ENCODE measurements at regions not wholly inside any gene's neighbourhood (a gene's known extent, or its start where the extent isn't known, plus 50 kb on each side); places are given as distances from the start of the nearest gene placed in this dataset.
A peak's percentile ranks its signal among the peaks of the same experiment; 100 is the strongest.
"Not testable (repeated sequence)": the region's sequence is repeated elsewhere in the genome, so short reads cannot be mapped to it uniquely, and the experiment has no call there.

DNA sequence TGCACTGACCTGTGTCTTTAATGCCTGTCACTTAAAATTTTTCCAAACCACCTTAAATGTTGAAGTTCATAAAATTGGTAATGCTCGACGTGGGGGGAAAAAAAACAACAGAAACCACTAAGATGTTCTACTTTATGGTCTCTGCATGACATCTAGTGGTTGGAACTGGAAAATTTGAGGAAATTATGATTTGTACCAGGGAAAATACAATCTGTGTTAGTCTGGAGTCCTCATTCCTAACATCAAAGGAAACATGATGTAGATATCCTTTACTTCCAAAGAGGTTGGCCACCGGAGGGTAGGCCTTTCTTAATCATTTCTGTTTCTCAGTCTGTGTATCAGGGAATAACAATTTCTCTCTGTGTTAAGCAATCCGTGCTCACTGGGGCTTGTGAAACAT, 941.0 kb downstream of the LTN1 start:
- H3K27me3 ChIP-seq; H3K4me3 ChIP-seq; H3K36me3 ChIP-seq; intact Hi-C loops (cut with DNase I; ENCODE audit: low total_unique reads); H3K4me1 ChIP-seq; H3K9me3 ChIP-seq: not testable (repeated sequence)
- peak in 1 of 2 donors; percentile 33 for DNase-seq
- peak overlapping the region; percentile 28 to 45 for H3K27ac ChIP-seq
- peak; percentile 64 to 85 (median 76) for TF ChIP-seq CTCF (IDR thresholded peaks at IDR 0.05)

- not testable (repeated sequence) for H3K27ac ChIP-seq
Measured at GRCh38 chr21:28035692-28036091, 957.0 kb downstream of the LTN1 start.

GRCh38 chr21:28034916-28035315, 957.8 kb downstream of the LTN1 start:
- H3K9me3 ChIP-seq; DNase-seq; H3K27ac ChIP-seq; H3K36me3 ChIP-seq; H3K4me1 ChIP-seq; intact Hi-C loops (cut with DNase I; ENCODE audit: low total_unique reads); H3K4me3 ChIP-seq; H3K27me3 ChIP-seq: not testable (repeated sequence)

More at GRCh38 chr21:28035692-28036091, 957.0 kb downstream of the LTN1 start:
- H3K4me1 ChIP-seq; intact Hi-C loops (cut with DNase I; ENCODE audit: low total_unique reads); H3K27me3 ChIP-seq; DNase-seq; H3K9me3 ChIP-seq; H3K4me3 ChIP-seq; H3K36me3 ChIP-seq: not testable (repeated sequence)

DNA sequence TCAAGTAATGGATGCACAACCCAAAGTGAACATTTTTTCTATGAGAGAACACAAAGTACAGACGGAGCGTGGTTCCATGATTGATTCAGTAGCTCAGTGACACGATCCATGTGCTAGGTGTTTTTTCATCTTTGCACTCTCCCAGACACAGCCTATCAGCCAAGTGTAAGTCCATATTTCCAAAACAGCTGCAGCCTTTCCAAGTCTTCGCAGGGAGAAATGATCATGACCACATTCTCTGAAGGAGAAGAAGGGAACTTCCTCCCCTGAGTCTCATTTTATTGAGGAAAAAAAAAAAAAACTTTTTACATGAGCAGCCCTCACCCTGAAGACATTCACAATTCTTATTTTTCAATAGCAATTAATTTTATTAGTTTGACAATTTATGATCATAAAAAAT, 958.3 kb downstream of the LTN1 start:
- DNase-seq, result not testable (repeated sequence)

DNA sequence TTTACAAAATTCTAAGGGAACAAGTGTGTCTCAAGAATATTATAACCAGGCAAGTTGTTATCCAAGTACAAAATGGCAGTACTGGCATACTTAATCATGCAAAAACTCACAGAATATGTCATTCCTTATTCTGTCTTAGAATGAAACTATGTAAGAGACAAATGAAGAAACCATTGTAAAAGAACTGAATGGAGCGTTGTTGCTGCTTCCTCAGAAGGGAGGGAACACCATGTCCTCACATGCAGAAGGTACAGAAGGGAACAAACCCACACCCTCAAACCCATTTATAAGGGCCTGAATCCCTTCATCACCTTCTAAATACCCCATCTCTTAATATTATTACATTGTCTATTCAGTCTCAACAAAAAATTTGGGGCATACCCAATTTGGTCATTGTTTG, 960.0 kb downstream of the LTN1 start:
- H3K9me3 ChIP-seq; H3K4me1 ChIP-seq; H3K27me3 ChIP-seq; H3K4me3 ChIP-seq; intact Hi-C loops (cut with DNase I; ENCODE audit: low total_unique reads); DNase-seq; H3K36me3 ChIP-seq; H3K27ac ChIP-seq: not testable (repeated sequence)

More for the DNA sequence above, 958.3 kb downstream of the LTN1 start:
- H3K27me3 ChIP-seq; H3K4me3 ChIP-seq; H3K4me1 ChIP-seq; H3K9me3 ChIP-seq; H3K27ac ChIP-seq; H3K36me3 ChIP-seq; intact Hi-C loops (cut with DNase I; ENCODE audit: low total_unique reads): not testable (repeated sequence)

DNA sequence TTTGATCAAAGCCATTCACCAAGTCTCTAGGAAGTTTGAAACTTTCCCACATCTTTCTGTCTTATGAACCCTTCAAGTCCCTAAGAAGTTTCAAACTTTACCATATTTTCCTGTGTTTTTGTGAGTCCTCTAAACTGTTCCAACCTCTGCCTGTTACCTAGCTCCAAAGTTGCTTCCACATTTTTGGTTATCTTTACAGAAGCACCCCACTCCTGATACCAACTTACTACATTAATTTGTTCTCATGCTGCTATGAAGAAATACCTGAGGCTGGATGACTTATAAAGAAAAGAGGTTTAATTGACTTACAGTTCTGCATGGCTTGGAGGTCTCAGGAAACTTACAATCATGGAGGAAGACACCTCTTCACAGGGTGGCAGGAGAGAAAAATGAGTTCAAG, 961.6 kb downstream of the LTN1 start:
- H3K27ac ChIP-seq; H3K27me3 ChIP-seq; H3K4me3 ChIP-seq; H3K4me1 ChIP-seq; intact Hi-C loops (cut with DNase I; ENCODE audit: low total_unique reads); H3K36me3 ChIP-seq; H3K9me3 ChIP-seq; DNase-seq: not testable (repeated sequence)

GRCh38 chr21:28025111-28025510, 967.6 kb downstream of the LTN1 start:
- no peaks in the 10 kb centered on the region for H3K9me3 ChIP-seq
- no peaks in the 10 kb centered on the region for H3K36me3 ChIP-seq
- intact Hi-C loops (cut with DNase I; ENCODE audit: low total_unique reads), result no loop called here
- no peaks in the 10 kb centered on the region for H3K4me1 ChIP-seq
- no peak overlapping the region for H3K4me3 ChIP-seq
- TF ChIP-seq CTCF (IDR thresholded peaks at IDR 0.05), result no peak
- no peak for TF ChIP-seq POLR2A (IDR thresholded peaks at IDR 0.05)
- H3K27ac ChIP-seq, result no peak overlapping the region
- no peak for DNase-seq
- H3K27me3 ChIP-seq, result no peaks in the 10 kb centered on the region

DNA sequence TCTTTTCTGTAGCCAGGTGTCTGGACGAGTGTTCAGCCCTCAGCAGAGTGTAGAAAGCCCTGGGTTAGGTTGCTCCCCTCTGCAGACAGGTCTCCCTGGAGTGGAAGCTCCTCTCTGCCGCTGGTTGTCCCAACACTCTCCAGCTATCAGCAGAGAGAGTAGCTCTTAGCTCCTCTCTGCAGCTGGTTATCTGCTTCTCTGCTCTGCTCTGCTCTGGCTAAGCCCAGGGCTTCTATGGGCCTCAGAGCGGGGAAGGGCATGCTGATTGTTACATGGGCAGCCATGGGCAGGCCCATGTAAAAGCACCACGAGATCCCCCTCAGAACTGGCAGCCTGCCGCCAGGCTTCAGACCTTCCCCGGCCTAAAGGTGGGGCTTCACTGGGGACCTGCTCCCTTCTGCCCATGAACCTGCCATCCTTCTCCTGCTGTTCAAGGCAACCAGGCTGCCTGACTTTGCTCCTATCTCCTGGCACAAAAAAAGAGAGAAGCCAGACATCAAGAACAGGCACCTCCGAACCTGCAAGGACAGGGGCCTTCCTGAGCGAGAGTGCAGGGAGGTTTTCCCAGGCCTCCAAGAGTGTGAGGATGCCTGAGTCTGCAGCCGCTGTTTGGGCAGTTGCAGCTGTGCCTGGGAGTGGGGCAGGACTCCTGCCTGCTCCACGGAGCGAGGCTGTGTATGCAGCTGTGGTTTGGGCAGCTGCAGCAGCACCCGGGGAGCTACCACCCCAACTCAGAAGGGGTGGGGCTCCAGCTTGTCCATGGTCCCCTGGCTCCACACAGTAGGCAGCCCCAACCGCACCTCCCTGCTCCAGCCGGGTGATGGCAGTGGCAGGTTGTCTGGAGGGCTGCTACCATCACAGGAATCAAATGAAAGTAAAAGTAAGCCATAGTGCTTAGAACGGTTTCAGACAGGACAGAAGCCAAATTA, 973.7 kb downstream of the LTN1 start:
- Histone ChIP-seq H3K27me3 (no peaks in the 10 kb centered on the region), H3K4me3 (no peak overlapping the region), H3K9me3 (no peaks in the 10 kb centered on the region), H3K36me3 (no peaks in the 10 kb centered on the region), H3K4me1 (no peaks in the 10 kb centered on the region), H3K27ac (no peak overlapping the region)
- intact Hi-C loops (cut with DNase I; ENCODE audit: low total_unique reads), result no loop called here
- no peak for DNase-seq
- TF ChIP-seq CTCF (IDR thresholded peaks at IDR 0.05) (no peak), POLR2A (IDR thresholded peaks at IDR 0.05) (no peak)

All from uterus (tissue), 3 donors.